GM18511 (cell line): ENCODE measurements at regions not wholly inside any gene's neighbourhood (a gene's known extent, or its start where the extent isn't known, plus 50 kb on each side); places are given as distances from the start of the nearest gene placed in this dataset.

Experiments
- ATAC-seq: cut with Tn5 transposase; IDR thresholded peaks from one replicate; pipeline ENCODE4 v1.9.1; 2021; ENCODE audit warnings: mild to moderate bottlenecking, moderate library complexity; ENCODE audit not compliant: unreplicated experiment

DNA sequence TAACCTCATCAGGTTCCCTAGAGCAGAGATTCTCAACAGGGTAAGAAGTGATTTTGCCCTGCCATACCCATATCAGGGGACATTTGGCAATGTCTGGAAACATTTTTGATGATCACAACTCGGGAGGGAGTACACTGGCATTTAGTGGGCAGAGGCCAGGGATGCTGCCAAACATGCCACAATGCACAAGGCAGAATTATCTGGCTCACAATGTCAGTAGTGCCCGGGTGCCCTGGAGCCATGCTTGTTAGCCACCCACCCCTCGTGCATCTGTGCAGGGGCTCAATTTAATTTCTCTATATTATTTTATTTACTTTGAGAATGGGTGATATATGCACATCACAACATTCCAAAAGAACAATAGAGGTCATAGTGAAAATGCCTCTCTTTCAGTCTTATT is 82.0 kb upstream of the DHX15 start:
- ATAC-seq, result no peak

DNA sequence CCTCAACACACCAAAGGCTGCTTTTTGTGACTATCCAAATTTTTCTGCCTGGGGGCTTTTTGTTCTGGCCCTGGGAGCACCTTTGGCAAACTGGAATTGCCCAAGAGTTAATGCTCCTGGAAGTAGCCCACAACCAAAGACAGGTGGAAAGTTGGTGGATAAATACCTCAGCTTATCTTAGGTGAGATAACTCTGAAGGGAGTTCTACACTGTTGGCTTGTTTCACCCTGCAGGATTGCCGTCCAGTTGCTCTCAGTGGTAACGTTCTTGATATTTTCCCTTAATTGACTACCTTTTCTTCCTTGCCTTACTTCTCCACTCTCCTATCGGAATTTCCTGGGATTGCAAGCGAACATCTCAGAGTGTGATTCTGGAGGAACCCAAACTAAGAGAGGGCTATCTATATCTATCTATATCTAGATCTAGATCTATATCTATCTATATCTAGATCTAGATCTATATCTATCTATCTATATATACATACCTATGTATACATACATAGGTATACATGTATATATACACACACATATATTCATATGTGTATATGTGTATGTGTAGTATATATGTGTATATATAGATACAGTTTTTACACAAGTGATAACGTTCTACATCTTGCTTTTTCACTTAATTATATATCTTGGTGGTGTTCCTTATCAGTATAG is 82.6 kb upstream of the DHX15 start:
- no peak for ATAC-seq

DNA sequence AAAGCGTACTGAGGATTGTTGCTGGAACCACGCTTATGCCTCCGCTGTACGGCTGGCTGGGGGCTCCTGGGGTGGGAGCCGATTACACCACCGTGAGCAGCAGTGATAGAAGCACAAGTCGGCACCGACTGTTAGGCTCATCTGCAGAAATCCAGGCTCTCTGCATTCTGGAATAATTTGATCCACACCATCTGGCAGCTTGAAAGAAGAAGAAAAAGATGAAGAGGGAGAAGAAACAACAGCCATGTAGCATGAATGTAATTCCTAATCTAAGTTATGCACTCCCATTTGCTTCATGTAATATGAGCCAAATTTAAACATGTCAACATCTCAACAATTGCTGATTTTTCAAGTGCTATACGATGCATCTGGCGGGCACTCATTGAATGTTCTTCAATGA is 84.6 kb upstream of the DHX15 start:
- ATAC-seq, result no peak

- no peak for ATAC-seq
Measured at GRCh38 chr4:24669751-24670150, 85.4 kb upstream of the DHX15 start.

GRCh38 chr4:24671849-24672248 is 87.5 kb upstream of the DHX15 start:
- ATAC-seq, result no peak

DNA sequence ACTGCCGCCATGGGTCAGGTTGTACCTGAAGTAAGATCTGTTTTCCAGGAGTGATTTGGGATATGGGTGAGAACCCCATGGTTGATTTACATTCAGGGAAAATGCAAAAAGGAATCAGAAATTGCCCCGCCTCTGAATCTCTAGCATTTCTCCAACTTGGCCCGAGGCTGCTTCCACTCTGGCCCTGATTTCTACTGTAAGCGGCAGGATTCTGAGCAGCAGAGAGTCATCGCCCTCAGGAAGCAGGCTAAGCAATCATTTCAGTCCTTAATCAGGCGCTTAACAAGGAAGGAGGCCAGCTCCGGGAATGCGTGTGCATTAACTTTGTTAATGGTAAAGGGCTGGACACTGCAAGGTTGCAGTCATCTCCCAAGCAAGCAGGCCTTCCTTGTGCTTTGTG is 88.5 kb upstream of the DHX15 start:
- ATAC-seq, result no peak

DNA sequence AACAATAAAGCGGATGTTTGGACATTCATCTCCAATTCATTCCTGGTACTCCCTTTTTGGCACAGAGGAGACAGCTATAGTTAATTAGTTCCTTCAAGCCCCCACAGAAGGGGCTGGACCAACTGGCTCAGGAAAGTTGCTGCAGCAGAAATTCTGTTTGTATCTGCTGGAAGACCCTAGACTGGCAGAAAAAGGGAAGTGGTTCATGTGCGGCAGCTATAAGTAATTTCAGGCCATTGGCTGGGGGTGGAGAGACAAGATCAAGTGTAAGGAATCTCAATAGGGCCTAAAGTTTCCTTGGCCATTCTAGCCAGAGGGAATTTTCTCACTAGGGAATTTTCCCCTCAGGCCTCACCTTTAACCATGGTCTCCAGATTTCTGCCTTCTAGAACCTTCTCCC is 89.9 kb upstream of the DHX15 start:
- no peak for ATAC-seq

- no peak for ATAC-seq
Measured at GRCh38 chr4:24675721-24676389, 91.5 kb upstream of the DHX15 start.

- ATAC-seq, result no peak
Measured at GRCh38 chr4:24677909-24678308, 93.6 kb upstream of the DHX15 start.

- ATAC-seq, result no peak
Measured at GRCh38 chr4:24680746-24681448, 96.5 kb upstream of the DHX15 start.

DNA sequence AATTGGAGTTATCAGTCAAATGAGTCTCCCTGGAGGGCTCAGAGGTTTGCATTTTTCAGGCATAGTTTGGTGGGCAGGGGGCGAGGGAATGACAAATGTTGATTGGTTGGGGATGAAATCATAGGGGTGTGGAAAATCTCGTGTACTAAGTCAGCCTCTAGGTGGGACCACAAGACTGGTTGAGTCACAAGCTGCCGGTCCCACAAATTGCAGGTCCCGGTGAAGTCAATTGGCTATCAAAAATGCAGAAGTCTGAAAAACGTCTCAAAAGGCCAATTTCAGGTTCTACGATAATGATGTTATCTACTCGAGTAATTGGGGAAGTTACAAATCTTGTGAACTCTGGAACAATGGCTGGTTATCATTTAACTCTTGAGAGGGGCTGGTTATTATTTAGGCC is 98.8 kb upstream of the DHX15 start:
- no peak for ATAC-seq

DNA sequence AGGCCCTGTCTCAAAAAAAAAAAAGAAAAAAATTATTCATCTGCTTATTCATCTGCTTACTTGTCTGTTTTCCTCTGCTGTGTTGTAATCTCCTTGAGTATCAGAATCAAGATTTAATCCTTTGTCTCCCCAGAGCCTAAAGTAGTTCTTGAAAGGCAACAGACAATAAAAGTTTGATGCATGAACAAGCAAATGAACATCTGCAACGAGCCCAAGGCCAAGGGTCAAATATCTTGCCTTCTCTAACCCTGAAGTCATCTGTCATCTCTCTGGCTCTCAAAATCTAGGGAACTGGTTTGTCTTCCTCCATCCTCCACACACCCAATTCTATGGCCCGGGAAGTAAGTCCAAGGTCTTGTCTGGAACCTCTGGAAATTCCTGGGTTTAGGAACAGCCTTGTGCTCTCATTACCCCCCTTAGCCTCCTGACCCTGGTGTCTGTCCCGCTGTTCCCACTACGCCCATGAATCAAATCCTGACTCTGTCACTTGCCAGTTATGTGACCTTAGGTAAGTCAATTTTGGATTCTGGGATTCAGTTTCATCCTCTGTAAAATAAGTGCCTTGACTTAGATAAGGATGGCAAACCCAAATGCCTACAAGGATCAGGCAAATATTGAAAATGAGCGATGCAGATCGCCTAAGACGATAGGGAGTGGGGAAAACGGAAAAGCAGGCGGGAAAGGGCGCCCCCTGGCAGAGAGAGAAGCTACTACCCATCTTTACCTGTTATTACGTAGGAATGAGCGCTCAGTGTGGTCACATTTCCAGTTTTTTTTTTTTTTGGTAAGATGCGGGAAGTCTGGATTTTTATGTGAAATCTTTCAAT is 102.7 kb upstream of the DHX15 start:
- ATAC-seq, result no peak

DNA sequence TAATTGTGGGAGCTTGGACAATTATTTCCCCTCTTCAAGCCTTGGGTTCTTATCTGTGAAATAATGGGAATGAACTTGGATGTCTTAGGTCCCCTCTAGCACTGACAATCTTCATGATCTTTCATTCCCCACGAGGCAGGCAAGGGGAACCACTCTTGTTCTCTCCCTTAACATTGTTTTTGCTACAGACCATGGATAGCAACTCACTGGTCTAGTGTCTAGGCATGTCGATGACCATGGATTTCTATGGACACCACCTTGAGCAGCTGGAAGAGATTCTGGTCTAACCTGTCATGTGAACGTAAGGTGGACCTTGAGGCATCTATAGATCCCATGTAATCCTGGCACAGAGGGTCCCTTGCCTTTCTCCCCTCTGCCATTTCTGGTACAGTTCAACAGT is 104.1 kb upstream of the DHX15 start:
- ATAC-seq, result no peak

- ATAC-seq, result no peak
Measured at GRCh38 chr4:24689212-24689611, 104.9 kb upstream of the DHX15 start.

GRCh38 chr4:24690436-24690835 is 104.9 kb upstream of the SOD3 start:
- no peak for ATAC-seq

DNA sequence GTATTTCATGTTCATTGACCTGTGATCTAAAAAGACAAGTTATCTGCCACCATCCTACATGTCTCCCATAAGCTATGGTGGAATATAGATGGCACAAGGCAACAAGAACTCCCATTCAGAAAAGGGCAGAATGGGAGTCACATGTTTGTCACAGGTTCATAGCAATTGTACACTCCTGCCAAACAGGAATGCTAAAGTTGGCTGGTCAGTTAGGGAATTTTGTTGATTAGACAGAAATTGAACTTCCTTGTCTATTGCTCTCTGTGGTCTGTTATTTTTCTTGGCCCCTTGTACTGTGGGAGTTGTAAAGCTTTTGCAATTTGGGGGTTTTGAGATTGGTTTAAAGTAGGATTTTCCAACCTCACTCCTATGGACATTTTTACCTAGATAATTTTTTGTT is 101.7 kb upstream of the SOD3 start:
- ATAC-seq, result no peak

DNA sequence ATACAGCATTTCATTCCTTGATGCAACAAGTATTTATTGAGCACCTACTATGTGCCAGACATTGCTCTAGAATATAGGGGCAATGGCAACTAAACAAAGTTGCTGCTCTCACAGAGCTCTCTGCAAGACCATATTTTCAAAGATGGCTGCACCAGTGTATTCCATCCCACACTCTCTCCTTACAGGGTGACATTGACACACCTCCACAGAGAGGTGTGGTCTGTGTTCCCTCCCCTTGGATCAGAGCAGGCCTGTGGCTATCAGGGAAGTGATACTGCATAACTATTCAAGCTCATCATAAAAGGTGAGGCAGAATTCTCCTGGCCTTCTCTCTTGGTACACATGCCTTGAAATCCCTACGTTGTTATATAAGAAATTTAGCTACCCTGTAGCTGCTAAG is 95.3 kb upstream of the SOD3 start:
- no peak for ATAC-seq

DNA sequence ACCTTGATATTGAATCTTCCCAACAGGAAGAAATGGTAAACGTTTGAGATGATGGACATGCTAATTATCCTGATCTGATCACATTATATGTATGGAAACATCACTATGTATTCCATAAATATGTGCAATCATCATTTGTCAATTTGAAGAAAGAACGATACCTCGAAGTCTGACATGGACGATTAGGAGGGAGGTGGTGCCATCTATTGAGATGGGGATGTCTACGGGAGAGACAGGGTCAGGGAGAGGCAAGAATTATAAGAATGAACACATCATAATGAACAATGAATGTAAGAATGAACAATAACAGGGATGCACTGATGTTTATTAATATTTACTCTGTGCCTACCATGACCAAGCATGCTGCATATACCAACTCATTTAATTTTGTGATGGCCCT is 93.7 kb upstream of the SOD3 start:
- ATAC-seq, result no peak

DNA sequence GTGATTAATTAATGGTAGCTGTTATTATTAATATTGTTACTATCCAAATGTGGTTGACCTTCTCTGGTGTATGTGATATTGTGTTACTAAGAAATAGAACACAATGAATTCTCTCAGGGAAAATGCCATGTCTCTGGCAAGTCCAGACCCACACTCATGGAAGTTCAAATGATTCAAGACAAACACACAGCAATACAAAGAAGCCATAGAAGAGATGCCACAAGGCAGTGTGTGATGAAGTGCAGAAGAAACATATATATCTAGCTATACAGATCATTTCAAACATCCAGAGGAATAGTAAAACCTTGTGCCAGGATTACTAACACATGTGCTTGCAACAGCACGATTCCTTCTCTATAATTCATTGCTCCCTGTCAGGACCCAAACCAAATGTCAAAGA is 93.1 kb upstream of the SOD3 start:
- no peak for ATAC-seq

DNA sequence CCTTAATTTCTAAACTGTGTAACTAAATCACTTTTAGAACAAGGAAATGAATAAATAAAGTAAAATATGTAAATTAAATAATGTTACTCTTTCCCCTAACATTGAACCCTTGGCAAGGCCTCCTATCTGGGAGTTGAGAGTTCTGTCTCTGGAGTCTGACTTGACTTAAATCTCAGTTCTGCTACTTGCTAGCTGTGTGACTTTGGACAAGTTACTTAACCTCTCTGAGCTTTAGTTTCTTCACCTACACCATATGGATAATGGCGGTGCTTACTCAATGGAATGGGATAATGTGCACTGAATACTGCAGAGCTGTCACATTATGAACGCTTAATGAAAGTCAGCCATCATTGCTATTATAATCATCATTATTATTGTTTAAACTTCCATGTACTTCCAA is 92.1 kb upstream of the SOD3 start:
- no peak for ATAC-seq

DNA sequence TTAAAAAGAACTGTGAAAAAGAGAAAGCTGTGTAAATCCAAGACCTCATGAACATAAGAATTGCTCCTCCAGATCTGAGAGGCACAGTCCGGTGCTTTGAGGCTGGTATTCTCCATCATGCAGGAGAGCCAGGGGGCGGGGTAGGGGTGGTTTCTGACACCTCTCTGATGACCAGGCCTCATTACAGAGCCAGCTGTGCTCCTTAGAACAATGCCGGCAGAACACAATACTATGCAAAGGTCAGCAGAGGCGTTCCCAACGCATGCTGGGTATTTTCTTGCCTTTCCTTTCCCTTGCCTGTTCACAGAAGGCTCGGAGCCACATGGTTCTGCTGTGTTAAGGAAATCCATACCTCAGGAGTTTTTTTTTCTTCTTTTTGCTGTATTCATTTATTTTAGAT is 91.2 kb upstream of the SOD3 start:
- ATAC-seq, result no peak
